ENCODE measurements at regions not wholly inside any gene's neighbourhood (a gene's known extent, or its start where the extent isn't known, plus 50 kb on each side); places are given as distances from the start of the nearest gene placed in this dataset.

DNA sequence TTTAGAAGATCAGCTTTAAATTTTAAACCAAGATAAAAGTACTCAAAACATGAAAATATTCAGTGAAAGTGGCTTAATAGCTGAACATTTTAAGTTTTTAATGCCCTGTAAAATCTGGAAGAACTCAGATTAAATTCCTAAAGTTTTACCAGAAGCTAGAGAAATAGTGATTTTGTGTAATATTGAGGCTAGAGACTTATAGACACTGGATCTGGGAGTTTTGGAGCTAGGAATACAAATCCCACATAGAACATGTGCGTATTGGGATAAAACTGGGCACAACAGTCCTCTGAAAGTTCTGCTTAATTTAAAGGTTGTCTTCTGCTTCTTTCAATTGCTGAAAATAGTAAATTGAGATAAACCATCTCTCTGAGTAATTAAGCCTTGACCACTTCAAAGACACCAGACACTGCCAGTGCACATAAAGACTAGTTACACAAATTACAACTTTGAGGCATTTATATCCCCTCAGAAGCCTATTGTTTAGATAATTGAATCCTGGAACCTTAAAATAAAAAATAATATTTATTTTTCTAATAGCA is 1382.5 kb downstream of the OTOL1 start:
- ATAC-seq (no peak), DNase-seq (no peak)
- TF ChIP-seq, protein P1, sequence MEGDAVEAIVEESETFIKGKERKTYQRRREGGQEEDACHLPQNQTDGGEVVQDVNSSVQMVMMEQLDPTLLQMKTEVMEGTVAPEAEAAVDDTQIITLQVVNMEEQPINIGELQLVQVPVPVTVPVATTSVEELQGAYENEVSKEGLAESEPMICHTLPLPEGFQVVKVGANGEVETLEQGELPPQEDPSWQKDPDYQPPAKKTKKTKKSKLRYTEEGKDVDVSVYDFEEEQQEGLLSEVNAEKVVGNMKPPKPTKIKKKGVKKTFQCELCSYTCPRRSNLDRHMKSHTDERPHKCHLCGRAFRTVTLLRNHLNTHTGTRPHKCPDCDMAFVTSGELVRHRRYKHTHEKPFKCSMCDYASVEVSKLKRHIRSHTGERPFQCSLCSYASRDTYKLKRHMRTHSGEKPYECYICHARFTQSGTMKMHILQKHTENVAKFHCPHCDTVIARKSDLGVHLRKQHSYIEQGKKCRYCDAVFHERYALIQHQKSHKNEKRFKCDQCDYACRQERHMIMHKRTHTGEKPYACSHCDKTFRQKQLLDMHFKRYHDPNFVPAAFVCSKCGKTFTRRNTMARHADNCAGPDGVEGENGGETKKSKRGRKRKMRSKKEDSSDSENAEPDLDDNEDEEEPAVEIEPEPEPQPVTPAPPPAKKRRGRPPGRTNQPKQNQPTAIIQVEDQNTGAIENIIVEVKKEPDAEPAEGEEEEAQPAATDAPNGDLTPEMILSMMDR (IDR thresholded peaks at IDR 0.05) = no peak
- H3K9me3 Mint-ChIP-seq = no peaks in the 10 kb centered on the region
- H3K4me3 Mint-ChIP-seq = no peak overlapping the region
- ChIA-PET CTCF (no interaction called here), POLR2A (no interaction called here)
- H3K4me1 Mint-ChIP-seq (ENCODE audit: low read depth) = no peaks in the 10 kb centered on the region
- H3K27ac Mint-ChIP-seq = no peak overlapping the region
- intact Hi-C loops (cut with micrococcal nuclease) = no loop called here
- no peaks in the 10 kb centered on the region for H3K27me3 Mint-ChIP-seq
- no peaks in the 10 kb centered on the region for H3K36me3 Mint-ChIP-seq (ENCODE audit: low read depth)

DNA sequence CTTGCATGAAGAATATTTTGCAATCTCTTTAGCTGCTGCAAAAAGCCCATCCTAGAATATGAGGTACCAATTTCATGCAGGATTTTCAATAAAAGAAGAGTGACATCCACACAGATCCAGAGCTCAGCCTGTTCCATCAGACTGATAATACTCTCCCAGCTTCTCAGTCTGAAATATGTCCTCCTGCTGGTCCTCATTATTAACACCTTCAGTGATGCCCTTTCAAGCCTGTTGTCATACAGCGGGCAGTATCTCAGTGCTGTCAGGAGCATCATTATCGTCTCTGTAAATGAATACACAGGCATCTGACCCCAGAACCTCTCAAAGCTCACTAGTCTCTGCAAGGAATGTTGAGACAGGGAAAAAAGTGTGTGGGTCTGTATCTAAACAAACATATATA is 1387.8 kb downstream of the OTOL1 start:
- no peaks in the 10 kb centered on the region for H3K27me3 Mint-ChIP-seq
- DNase-seq = no peak
- H3K4me3 Mint-ChIP-seq = no peak overlapping the region
- H3K27ac Mint-ChIP-seq = no peak overlapping the region
- ChIA-PET POLR2A (no interaction called here), CTCF (no interaction called here)
- H3K9me3 Mint-ChIP-seq = no peaks in the 10 kb centered on the region
- no peak for ATAC-seq
- H3K4me1 Mint-ChIP-seq (ENCODE audit: low read depth) = no peaks in the 10 kb centered on the region
- intact Hi-C loops (cut with micrococcal nuclease) = no loop called here
- H3K36me3 Mint-ChIP-seq (ENCODE audit: low read depth) = no peaks in the 10 kb centered on the region
- TF ChIP-seq, protein P1 (IDR thresholded peaks at IDR 0.05) = no peak

DNA sequence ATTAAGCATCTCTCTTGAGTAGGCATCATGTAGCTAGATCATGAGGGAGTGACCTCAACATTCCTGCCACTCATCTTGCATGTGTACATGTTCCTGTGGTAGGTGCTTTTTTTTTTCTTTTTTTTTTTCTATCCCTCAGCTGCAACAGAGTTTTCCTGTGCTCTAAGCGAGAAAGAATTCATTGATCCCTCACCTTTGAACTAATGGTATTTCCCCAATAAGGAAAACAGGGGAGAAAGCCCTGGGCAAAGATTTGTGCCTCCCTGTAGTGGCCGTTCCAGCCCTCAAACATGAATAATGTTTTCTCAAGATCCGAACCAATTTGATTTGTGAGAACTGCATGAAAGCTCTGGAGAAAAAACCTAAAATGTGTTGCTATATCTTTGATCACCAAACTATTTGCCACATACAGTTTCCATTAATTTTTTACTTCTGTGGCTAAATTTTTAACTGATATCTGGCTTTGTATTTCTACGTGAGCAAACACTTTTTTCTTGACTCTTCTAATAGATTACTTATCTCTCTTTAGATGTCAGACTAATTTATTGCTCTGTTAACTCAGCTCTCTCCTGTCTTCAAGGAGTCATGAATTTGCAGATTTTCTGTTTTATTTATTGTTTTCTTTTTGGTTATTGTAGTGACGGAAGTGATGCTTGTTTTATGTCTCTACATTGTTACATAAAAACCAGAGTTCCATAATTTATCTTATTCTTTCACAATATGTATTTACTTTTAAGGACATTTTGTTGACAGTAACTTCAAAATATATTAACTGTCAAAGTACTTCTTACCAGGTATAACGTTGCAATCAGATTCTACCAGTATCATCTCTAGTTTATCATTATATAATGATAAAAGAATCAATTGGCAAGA is 1396.5 kb downstream of the OTOL1 start:
- H3K36me3 Mint-ChIP-seq (ENCODE audit: low read depth) = no peaks in the 10 kb centered on the region
- no peaks in the 10 kb centered on the region for H3K27me3 Mint-ChIP-seq
- intact Hi-C loops (cut with micrococcal nuclease) = no loop called here
- POLR2A ChIA-PET = no interaction called here
- CTCF ChIA-PET = no interaction called here
- H3K9me3 Mint-ChIP-seq = no peaks in the 10 kb centered on the region
- H3K27ac Mint-ChIP-seq = no peak overlapping the region
- H3K4me1 Mint-ChIP-seq (ENCODE audit: low read depth) = no peaks in the 10 kb centered on the region
- no peak for ATAC-seq
- TF ChIP-seq, protein P1 (IDR thresholded peaks at IDR 0.05) = no peak
- no peak overlapping the region for H3K4me3 Mint-ChIP-seq
- no peak for DNase-seq

DNA sequence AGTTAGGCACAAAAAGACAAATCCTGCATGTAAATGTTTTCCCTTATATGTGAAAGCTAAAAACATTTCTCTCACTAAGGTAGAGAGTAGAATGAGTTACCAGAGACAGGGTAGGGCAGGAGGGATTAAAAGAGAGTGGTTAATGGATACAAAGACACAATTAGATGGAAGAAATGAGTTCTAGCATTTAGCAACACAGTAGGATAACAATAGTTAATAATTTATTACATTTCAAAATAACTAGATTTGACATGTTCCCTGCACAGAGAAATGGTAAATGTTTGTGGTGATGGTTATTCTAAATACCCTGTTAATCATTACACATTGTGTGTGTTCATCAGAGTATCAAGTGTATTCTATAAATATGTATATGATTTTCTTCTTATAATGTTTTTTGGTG is 1400.7 kb downstream of the OTOL1 start:
- H3K9me3 Mint-ChIP-seq = no peaks in the 10 kb centered on the region
- H3K4me1 Mint-ChIP-seq (ENCODE audit: low read depth) = no peaks in the 10 kb centered on the region
- POLR2A ChIA-PET = no interaction called here
- H3K27me3 Mint-ChIP-seq = no peaks in the 10 kb centered on the region
- CTCF ChIA-PET = no interaction called here
- intact Hi-C loops (cut with micrococcal nuclease) = no loop called here
- DNase-seq (no peak), ATAC-seq (no peak)
- no peaks in the 10 kb centered on the region for H3K36me3 Mint-ChIP-seq (ENCODE audit: low read depth)
- TF ChIP-seq, protein P1 (IDR thresholded peaks at IDR 0.05) = no peak
- no peak overlapping the region for H3K27ac Mint-ChIP-seq
- H3K4me3 Mint-ChIP-seq = no peak overlapping the region

DNA sequence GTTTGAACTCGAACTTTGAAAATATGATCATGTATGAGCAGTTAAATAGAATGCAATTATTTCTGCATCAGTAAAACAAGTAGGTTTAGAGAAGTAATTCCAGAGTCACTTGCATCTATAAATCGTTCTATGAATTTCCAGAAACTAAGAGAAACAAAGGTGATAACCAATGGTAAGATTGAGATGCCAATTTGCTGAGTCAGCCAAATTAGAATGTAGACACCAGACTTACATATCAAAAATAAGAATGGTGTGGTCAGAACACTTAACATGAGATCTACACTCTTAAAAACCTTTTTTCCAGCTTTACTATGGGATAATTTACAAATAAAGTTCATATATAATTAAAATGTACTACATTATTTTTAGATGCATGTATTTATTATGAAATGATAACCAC is 1435.9 kb downstream of the OTOL1 start:
- POLR2A ChIA-PET = no interaction called here
- H3K9me3 Mint-ChIP-seq = peaks cover 9% of the 10 kb centered on the region
- no peaks in the 10 kb centered on the region for H3K27me3 Mint-ChIP-seq
- no peak overlapping the region for H3K27ac Mint-ChIP-seq
- ATAC-seq = no peak
- CTCF ChIA-PET = no interaction called here
- H3K4me3 Mint-ChIP-seq = no peak overlapping the region
- intact Hi-C loops (cut with micrococcal nuclease) = no loop called here
- TF ChIP-seq, protein P1 (IDR thresholded peaks at IDR 0.05) = no peak
- H3K36me3 Mint-ChIP-seq (ENCODE audit: low read depth) = no peaks in the 10 kb centered on the region
- H3K4me1 Mint-ChIP-seq (ENCODE audit: low read depth) = no peaks in the 10 kb centered on the region
- no peak for DNase-seq
